HepG2 (cell line): ENCODE measurements at regions not wholly inside any gene's neighbourhood (a gene's known extent, or its start where the extent isn't known, plus 50 kb on each side); places are given as distances from the start of the nearest gene placed in this dataset.

ENCODE experiments used
- AKAP8 ChIP-seq: sonication (generic); formaldehyde crosslinking; IDR thresholded peaks from 2 replicates; pipeline ENCODE4 v1.5.1; 2020; ENCODE audit warnings: mild to moderate bottlenecking, missing genetic modification reagents
- ATF1 ChIP-seq: IDR thresholded peaks from 2 replicates; pipeline ENCODE4 v1.6.1; 2016; ENCODE audit warnings: mild to moderate bottlenecking, control low read depth
- ETS1 ChIP-seq: sonication (generic); formaldehyde crosslinking; IDR thresholded peaks from 2 replicates; pipeline ENCODE4 v1.4.0; 2020; ENCODE audit warnings: missing genetic modification reagents
- GRHL1 ChIP-seq: sonication (generic); formaldehyde crosslinking; conservative IDR thresholded peaks from 2 replicates; pipeline ENCODE4 v1.8.0; 2022; ENCODE audit warnings: missing genetic modification reagents
- SNAPC5 ChIP-seq: sonication (generic); formaldehyde crosslinking; IDR thresholded peaks from 2 replicates; pipeline ENCODE4 v1.8.1; 2023; ENCODE audit warnings: mild to moderate bottlenecking, missing genetic modification reagents, borderline replicate concordance
- THAP8 ChIP-seq: sonication (generic); formaldehyde crosslinking; IDR thresholded peaks from 2 replicates; pipeline ENCODE4 v1.5.1; 2020; ENCODE audit warnings: missing genetic modification reagents, mild to moderate bottlenecking, borderline replicate concordance
- UBTF ChIP-seq: sonication (generic); formaldehyde crosslinking; IDR thresholded peaks from 2 replicates; pipeline ENCODE4 v1.4.0; 2020; ENCODE audit warnings: mild to moderate bottlenecking, missing genetic modification reagents
- ZNF713 ChIP-seq: sonication (generic); formaldehyde crosslinking; IDR thresholded peaks from 2 replicates; pipeline ENCODE4 v1.4.0; 2020; ENCODE audit warnings: mild to moderate bottlenecking, missing genetic modification reagents

GRCh38 chr11:72524711-72525110 lies 90.4 kb upstream of the CLPB start (continued):
- TF ChIP-seq ETS1 (CRISPR knock-in tag): no peak
- no peak for TF ChIP-seq AKAP8 (CRISPR knock-in tag)
- TF ChIP-seq SNAPC5 (CRISPR knock-in tag): no peak
- TF ChIP-seq ATF1: no peak
- TF ChIP-seq GRHL1 (CRISPR knock-in tag): no peak
- no peak for TF ChIP-seq ZNF713
- no peak for TF ChIP-seq THAP8 (CRISPR knock-in tag)
- TF ChIP-seq UBTF (CRISPR knock-in tag): no peak
- TF ChIP-seq, all 625 proteins: peak for 0
